Head of caudate nucleus (tissue), 42 donors: ENCODE measurements at regions not wholly inside any gene's neighbourhood (a gene's known extent, or its start where the extent isn't known, plus 50 kb on each side); places are given as distances from the start of the nearest gene placed in this dataset.

Experiments
- DNase-seq, 42 donors: peaks; one replicate each; pipeline versions ENCODE4 v3.0.0 to v3.0.0-alpha.2; 2020 to 2021; ENCODE audit warnings: mixed read lengths in 7 of 42
- intact Hi-C: fragments of 100-400 bp; cut with DNase I; formaldehyde crosslinking; loops from one replicate; pipeline ENCODE4 v1.15.0; 2022

DNA sequence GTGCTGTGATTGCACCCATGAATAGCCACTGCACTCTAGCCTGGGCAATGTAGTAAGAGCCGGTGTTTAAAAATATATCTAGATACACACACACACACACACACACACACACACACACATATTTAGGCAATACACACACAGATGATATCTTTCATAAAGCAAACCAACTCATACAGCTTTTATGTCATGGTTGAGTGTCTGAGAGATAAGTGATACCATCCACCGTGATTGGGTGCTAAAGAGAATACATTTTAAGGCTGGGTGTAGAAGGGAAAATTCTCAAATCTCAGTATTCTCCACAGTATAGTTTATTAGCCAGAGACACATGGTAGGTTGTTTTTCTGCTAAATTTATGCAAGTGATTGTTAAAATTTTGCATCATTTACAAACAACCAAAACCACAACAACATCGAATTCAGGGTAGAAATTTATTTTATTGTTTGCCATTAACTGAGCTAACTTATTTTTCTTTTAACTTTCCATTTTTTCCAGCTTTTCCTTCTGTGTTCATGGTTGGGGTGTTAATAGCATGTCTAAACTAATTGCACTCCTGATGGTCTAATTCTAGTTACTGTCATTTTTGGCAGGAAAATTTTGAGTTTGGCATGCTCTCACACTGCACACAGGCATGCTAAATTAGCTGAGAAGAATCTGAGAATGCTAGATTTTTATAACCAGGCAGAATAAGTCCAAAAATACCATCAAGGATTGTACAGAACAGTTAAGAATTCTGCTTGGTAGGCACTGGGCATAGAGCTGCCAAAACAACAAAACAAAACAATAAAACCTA, 57.9 kb upstream of the SYPL1 start:
- no peak for DNase-seq
- intact Hi-C loops: loop anchor here (10.0 kb wide), 1 partner anchor 115 kb away; the partner anchor contains the start of gene NAMPT

DNA sequence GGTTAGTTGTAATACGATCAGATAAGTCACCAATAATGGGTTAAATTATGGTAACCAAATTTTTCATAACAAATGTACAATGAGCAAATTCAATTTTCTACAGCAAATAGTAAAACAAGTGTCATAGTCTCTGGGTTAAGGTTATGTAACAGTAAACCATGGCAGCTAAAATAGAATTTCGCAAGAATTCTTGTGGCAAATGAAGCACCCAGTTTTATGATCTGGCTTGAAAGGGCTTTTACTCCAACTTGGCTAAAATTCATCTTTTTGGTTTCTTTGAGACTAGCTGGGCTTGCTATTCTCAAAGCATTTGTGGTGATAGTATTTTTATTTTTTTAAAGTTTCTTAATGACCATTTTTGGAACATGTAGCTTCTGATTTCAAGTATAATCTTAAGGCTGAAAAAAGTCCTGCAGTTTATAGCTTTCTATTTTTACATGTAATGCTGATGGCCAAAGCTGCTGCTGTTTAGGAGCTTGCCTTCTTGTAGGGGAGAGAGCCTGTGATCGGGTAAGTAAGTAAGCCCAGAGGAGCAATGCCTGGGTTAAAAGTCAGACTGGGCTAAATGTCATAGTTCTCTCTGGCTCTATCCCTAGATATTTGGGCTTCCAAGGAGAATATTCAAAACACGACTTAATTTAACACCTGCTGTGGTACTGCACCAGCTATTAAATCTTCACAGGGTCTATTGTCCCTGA, 55.5 kb upstream of the SYPL1 start:
- intact Hi-C loops: no loop called here
- no peak for DNase-seq

DNA sequence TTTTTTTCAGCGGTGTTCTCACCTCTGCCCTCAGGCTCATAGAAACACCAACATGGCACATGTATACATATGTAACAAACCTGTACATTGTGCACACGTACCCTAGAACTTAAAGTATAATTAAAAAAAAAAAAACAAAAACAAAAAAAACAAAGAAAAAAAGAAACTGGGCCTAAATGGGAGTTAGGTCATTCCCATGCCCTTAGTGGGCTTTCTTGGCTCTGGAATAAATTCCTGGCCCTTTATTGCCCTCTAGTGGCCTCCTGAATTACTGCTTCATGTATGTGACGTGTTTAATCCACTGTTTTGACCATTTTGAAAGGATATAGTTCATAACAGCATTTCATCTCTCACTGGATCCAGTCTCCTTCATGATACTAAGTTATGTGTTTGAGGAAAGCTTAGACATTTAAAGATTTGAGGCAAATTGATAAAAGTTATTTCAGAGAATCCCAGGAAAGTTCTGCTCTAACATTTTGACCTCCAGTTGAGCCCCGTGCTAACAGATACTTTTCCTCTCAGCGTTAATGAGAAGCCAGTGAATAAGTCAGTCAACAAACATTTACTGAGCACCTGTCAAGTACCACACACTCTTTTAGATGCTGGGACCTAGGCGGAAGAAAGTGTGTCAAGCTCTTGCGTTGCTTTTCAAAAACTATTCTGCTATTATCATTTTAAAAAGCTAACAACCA, 54.7 kb upstream of the SYPL1 start:
- intact Hi-C loops: no loop called here
- peak in 25 of 42 donors; percentile 25 to 84 (median 58) for DNase-seq

DNA sequence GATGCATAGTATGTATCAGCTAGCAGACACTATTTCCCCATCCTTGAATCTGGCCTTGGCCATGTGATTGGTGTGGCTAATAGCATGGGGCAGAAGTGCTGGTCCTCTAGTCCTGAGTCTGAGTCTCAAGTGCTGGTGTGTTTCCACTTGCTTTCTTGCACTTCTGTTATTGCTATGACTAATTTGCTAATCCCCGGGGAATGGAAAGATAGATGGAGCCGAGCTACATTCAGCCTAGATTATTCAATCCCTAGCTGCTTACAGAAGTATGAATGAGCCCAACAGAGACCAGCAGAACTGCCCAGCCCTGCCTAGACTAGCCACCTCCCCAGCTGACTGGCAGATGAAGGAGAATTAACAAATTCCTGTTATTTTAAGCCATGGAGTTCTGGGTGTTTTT, 53.2 kb upstream of the SYPL1 start:
- DNase-seq: peak in 1 of 42 donors; percentile 30
- intact Hi-C loops: no loop called here

DNA sequence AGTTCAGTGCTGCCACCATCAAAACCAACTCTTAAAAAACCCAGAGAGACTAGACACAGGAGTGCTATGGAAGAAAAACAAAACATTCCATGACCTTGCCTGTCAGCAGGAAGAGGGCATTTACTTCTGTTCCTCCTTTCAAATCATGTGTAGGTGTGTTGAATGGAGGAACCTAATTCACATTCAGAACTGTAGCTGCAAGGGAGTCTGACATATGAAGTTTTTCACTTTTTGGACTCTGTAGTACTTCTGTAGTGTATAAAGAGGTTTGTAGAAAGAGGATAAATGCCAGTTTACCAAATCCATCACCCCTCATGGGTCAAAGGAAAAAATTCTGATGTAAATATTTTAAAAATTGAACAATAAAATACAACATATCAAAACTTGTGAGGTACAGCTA, 51.1 kb upstream of the SYPL1 start:
- DNase-seq: no peak
- intact Hi-C loops: no loop called here
